HG02885 (cell line): ENCODE measurements at regions not wholly inside any gene's neighbourhood (a gene's known extent, or its start where the extent isn't known, plus 50 kb on each side); places are given as distances from the start of the nearest gene placed in this dataset.

ENCODE experiments used
- ATAC-seq: cut with Tn5 transposase; IDR thresholded peaks from one replicate; pipeline ENCODE4 v1.9.1; 2021; ENCODE audit warnings: mild to moderate bottlenecking; ENCODE audit not compliant: unreplicated experiment, poor library complexity

GRCh38 chr1:98487620-98488019 is 173.9 kb upstream of the SNX7 start:
- ATAC-seq, result no peak

- ATAC-seq, result no peak
These were observed 178.9 kb upstream of the SNX7 start for GRCh38 chr1:98482611-98483010.

GRCh38 chr1:98480271-98480670 is 181.2 kb upstream of the SNX7 start:
- no peak for ATAC-seq

GRCh38 chr1:98478121-98478520 is 183.4 kb upstream of the SNX7 start:
- no peak for ATAC-seq

- no peak for ATAC-seq
These were observed 188.6 kb upstream of the SNX7 start for GRCh38 chr1:98472878-98473277.

GRCh38 chr1:98471633-98472032 is 189.9 kb upstream of the SNX7 start:
- no peak for ATAC-seq

- peak; percentile 49 for ATAC-seq
These were observed 193.3 kb upstream of the SNX7 start for GRCh38 chr1:98468111-98468717.

GRCh38 chr1:98467586-98467985 is 193.9 kb upstream of the SNX7 start:
- no peak for ATAC-seq

- no peak for ATAC-seq
These were observed 194.4 kb upstream of the SNX7 start for GRCh38 chr1:98467122-98467521.

- no peak for ATAC-seq
These were observed 199.6 kb upstream of the SNX7 start for GRCh38 chr1:98461873-98462385.

- ATAC-seq, result no peak
These were observed 201.4 kb upstream of the SNX7 start for GRCh38 chr1:98460136-98460535.

- no peak for ATAC-seq
These were observed 202.0 kb upstream of the SNX7 start for GRCh38 chr1:98459486-98459870.

GRCh38 chr1:98458511-98459485 is 202.7 kb upstream of the SNX7 start:
- ATAC-seq, result peak; percentile 79

GRCh38 chr1:98457248-98457647 is 204.3 kb upstream of the SNX7 start:
- ATAC-seq, result no peak

GRCh38 chr1:98454666-98455065 is 206.9 kb upstream of the SNX7 start:
- no peak for ATAC-seq

GRCh38 chr1:98453066-98453465 is 208.5 kb upstream of the SNX7 start:
- ATAC-seq, result no peak

GRCh38 chr1:98452162-98452561 is 209.4 kb upstream of the SNX7 start:
- no peak for ATAC-seq

- ATAC-seq, result no peak
These were observed 220.2 kb upstream of the SNX7 start for GRCh38 chr1:98441281-98441680.

GRCh38 chr1:98439471-98439870 is 222.1 kb upstream of the SNX7 start:
- ATAC-seq, result no peak

- ATAC-seq, result no peak
These were observed 224.0 kb upstream of the SNX7 start for GRCh38 chr1:98437540-98437939.

- no peak for ATAC-seq
These were observed 224.5 kb upstream of the SNX7 start for GRCh38 chr1:98437011-98437410.
